ENCODE measurements at regions not wholly inside any gene's neighbourhood (a gene's known extent, or its start where the extent isn't known, plus 50 kb on each side); places are given as distances from the start of the nearest gene placed in this dataset.

GRCh38 chr11:14577835-14578529, 57.8 kb upstream of the PSMA1 start:
- TF ChIP-seq CTCF (conservative IDR thresholded peaks at IDR 0.05; ENCODE audit: low read depth, low read length) (no peak), EZH2 (IDR thresholded peaks at IDR 0.05; ENCODE audit: borderline replicate concordance, low read depth, low read length, poor library complexity, severe bottlenecking) (no peak)
